ENCODE measurements at regions not wholly inside any gene's neighbourhood (a gene's known extent, or its start where the extent isn't known, plus 50 kb on each side); places are given as distances from the start of the nearest gene placed in this dataset.
"Not testable (repeated sequence)": the region's sequence is repeated elsewhere in the genome, so short reads cannot be mapped to it uniquely, and the experiment has no call there.

- DNase-seq: no peak
Observed at GRCh38 chr6:21856844-21857243, 263.3 kb downstream of the SOX4 start.

GRCh38 chr6:21858076-21858475 is 264.5 kb downstream of the SOX4 start:
- DNase-seq: no peak

- DNase-seq: no peak
Observed at GRCh38 chr6:21859193-21859735, 265.7 kb downstream of the SOX4 start.

GRCh38 chr6:21861942-21862341 is 268.4 kb downstream of the SOX4 start:
- no peak for DNase-seq

- no peak for DNase-seq
Observed at GRCh38 chr6:21864206-21864605, 270.7 kb downstream of the SOX4 start.

- no peak for DNase-seq
Observed at GRCh38 chr6:21868226-21868625, 274.7 kb downstream of the SOX4 start.

- DNase-seq: no peak
Observed at GRCh38 chr6:21869085-21869771, 275.7 kb downstream of the SOX4 start.

GRCh38 chr6:21870076-21870730 is 276.7 kb downstream of the SOX4 start:
- no peak for DNase-seq

GRCh38 chr6:21871831-21872230 is 278.3 kb downstream of the SOX4 start:
- DNase-seq: no peak

GRCh38 chr6:21872749-21873148 is 279.2 kb downstream of the SOX4 start:
- DNase-seq: no peak

GRCh38 chr6:21873562-21873961 is 280.0 kb downstream of the SOX4 start:
- no peak for DNase-seq

- DNase-seq: no peak
Observed at GRCh38 chr6:21874372-21874771, 280.8 kb downstream of the SOX4 start.

- not testable (repeated sequence) for DNase-seq
Observed at GRCh38 chr6:21877037-21877436, 283.5 kb downstream of the SOX4 start.

- DNase-seq: not testable (repeated sequence)
Observed at GRCh38 chr6:21880249-21880648, 286.7 kb downstream of the SOX4 start.

- no peak for DNase-seq
Observed at GRCh38 chr6:21881969-21882465, 288.5 kb downstream of the SOX4 start.

- DNase-seq: no peak
Observed at GRCh38 chr6:21883595-21884328, 290.2 kb downstream of the SOX4 start.

GRCh38 chr6:21885111-21885510 is 291.6 kb downstream of the SOX4 start:
- no peak for DNase-seq

- DNase-seq: no peak
Observed at GRCh38 chr6:21885532-21886114, 292.1 kb downstream of the SOX4 start.

GRCh38 chr6:21886542-21887151 is 293.1 kb downstream of the SOX4 start:
- DNase-seq: no peak

- DNase-seq: no peak
Observed at GRCh38 chr6:21887231-21888185, 294.0 kb downstream of the SOX4 start.

GRCh38 chr6:21891080-21891479 is 297.5 kb downstream of the SOX4 start:
- no peak for DNase-seq
